OCI-LY3 (cell line): ENCODE measurements at regions not wholly inside any gene's neighbourhood (a gene's known extent, or its start where the extent isn't known, plus 50 kb on each side); places are given as distances from the start of the nearest gene placed in this dataset.

Experiments used
- H2AFZ ChIP-seq: fragments of 200-600, 300-600 bp; shearing (Covaris generic); 2 replicates; pipeline ENCODE4 v1.6.0; 2014; ENCODE audit warnings: antibody characterized with exemption, low read depth, low read length
- H3K27ac ChIP-seq: fragments of 200-600, 300-600 bp; sonication (generic); 2 replicates; pipeline ENCODE4 v1.5.1; 2014; ENCODE audit warnings: mild to moderate bottlenecking, low read length, moderate library complexity, mixed read lengths
- H3K27me3 ChIP-seq: fragments of 200-600, 300-600 bp; sonication (generic); 2 replicates; pipeline ENCODE4 v1.6.1; 2014; ENCODE audit warnings: low read depth, low read length, mixed read lengths
- H3K36me3 ChIP-seq: fragments of 200-600, 300-600 bp; sonication (generic); replicated peaks from 2 replicates; pipeline ENCODE3; 2014; ENCODE audit warnings: low read depth, low read length, mixed read lengths
- H3K4me1 ChIP-seq: fragments of 300-600, 200-600 bp; sonication (generic); 2 replicates; pipeline ENCODE4 v1.6.1; 2014; ENCODE audit warnings: low read length, mixed read lengths
- H3K4me2 ChIP-seq: fragments of 200-600, 300-600 bp; sonication (generic); 2 replicates; pipeline ENCODE4 v1.6.1; 2014; ENCODE audit warnings: low read length, mixed read lengths
- H3K4me3 ChIP-seq: fragments of 300-600, 200-600 bp; sonication (generic); 2 replicates; pipeline ENCODE4 v1.5.1; 2014; ENCODE audit warnings: antibody characterized with exemption, mild to moderate bottlenecking, low read length, moderate library complexity
- H3K79me2 ChIP-seq: fragments of 300-600, 200-600 bp; shearing (Covaris generic); 2 replicates; pipeline ENCODE4 v1.6.1; 2014; ENCODE audit warnings: mild to moderate bottlenecking, low read length, mixed read lengths
- H3K9ac ChIP-seq: fragments of 300-600, 200-600 bp; shearing (Covaris generic); 2 replicates; pipeline ENCODE4 v1.6.0; 2014; ENCODE audit warnings: mild to moderate bottlenecking, low read length, moderate library complexity
- H3K9me3 ChIP-seq: fragments of 200-600, 300-600 bp; shearing (Covaris generic); 2 replicates; pipeline ENCODE4 v1.6.1; 2014; ENCODE audit warnings: low read length, mixed read lengths; ENCODE audit not compliant: insufficient read depth
- H4K20me1 ChIP-seq: fragments of 200-600, 300-600 bp; sonication (generic); 2 replicates; pipeline ENCODE4 v1.6.1; 2016; ENCODE audit warnings: low read length, mixed read lengths; ENCODE audit not compliant: insufficient read depth
- EZH2phosphoT487 ChIP-seq: fragments of 200-600 bp; shearing (Covaris generic); IDR thresholded peaks from 2 replicates; pipeline ENCODE4 v1.6.1; 2018; ENCODE audit warnings: antibody characterized with exemption, mixed run types, low read depth
- TF ChIP-seq, protein P1 (sequence below): fragments of 200-600, 300-600 bp; sonication (generic); IDR thresholded peaks from 2 replicates; pipeline ENCODE4 v1.5.1; 2014; ENCODE audit warnings: antibody characterized with exemption, low read length, low read depth

DNA sequence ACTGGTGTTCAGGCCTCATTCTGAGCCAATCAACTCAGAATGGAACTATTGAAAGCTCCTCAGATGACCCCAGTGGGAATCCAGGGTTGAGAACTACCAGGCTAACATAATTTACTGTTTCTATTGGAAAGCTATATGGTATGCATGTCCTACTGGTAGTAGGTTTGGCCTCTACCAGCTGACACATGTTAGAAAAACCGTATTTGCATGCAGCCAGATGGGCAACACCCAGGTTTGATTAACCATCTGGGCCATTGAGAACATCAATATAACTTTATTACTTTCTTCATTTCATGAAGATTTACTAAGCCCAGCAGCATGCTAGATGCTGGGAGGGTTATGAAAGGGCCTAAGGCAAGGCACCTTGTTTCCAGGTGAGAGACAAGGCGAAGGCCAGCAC is 181.4 kb upstream of the PARP11 start:
- H4K20me1 ChIP-seq = no peaks in the 10 kb centered on the region
- no peaks in the 10 kb centered on the region for H3K9me3 ChIP-seq
- no peak overlapping the region for H3K4me3 ChIP-seq
- H3K9ac ChIP-seq = no peak overlapping the region
- H3K4me2 ChIP-seq = no peak overlapping the region
- no peak overlapping the region for H3K27ac ChIP-seq
- H3K4me1 ChIP-seq = no peaks in the 10 kb centered on the region
- peaks cover 36% of the 10 kb centered on the region for H3K27me3 ChIP-seq
- H2AFZ ChIP-seq = no peak overlapping the region
- TF ChIP-seq, protein P1, sequence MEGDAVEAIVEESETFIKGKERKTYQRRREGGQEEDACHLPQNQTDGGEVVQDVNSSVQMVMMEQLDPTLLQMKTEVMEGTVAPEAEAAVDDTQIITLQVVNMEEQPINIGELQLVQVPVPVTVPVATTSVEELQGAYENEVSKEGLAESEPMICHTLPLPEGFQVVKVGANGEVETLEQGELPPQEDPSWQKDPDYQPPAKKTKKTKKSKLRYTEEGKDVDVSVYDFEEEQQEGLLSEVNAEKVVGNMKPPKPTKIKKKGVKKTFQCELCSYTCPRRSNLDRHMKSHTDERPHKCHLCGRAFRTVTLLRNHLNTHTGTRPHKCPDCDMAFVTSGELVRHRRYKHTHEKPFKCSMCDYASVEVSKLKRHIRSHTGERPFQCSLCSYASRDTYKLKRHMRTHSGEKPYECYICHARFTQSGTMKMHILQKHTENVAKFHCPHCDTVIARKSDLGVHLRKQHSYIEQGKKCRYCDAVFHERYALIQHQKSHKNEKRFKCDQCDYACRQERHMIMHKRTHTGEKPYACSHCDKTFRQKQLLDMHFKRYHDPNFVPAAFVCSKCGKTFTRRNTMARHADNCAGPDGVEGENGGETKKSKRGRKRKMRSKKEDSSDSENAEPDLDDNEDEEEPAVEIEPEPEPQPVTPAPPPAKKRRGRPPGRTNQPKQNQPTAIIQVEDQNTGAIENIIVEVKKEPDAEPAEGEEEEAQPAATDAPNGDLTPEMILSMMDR = no peak
- TF ChIP-seq EZH2phosphoT487 = no peak
- H3K79me2 ChIP-seq = no peaks in the 10 kb centered on the region
- no peaks in the 10 kb centered on the region for H3K36me3 ChIP-seq

DNA sequence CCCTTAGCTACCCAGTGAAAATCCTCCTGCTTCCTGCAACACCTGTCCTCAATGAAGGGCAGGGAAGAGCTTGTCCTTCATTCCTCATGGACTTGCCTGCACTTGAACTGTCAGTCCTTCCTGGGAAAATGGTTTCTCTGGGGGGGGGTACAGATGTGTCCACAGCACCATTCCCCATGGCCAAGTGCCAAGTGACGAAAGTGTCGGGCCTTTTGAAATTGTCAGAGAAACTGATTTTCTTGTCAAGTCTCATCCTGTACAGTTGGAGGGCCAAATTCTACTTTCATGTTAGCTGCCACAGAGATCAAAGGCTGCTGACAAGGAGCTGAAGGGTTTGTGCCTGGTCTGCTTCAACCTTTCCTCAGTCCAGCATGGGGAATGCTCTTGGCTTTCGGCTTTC is 179.5 kb upstream of the PARP11 start:
- Histone ChIP-seq H3K4me3 (no peak overlapping the region), H3K79me2 (no peaks in the 10 kb centered on the region), H3K27me3 (peaks cover 26% of the 10 kb centered on the region), H3K9ac (no peak overlapping the region), H3K27ac (no peak overlapping the region), H3K4me1 (no peaks in the 10 kb centered on the region), H3K4me2 (no peak overlapping the region), H2AFZ (no peak overlapping the region), H4K20me1 (no peaks in the 10 kb centered on the region), H3K36me3 (no peaks in the 10 kb centered on the region), H3K9me3 (no peaks in the 10 kb centered on the region)
- TF ChIP-seq, protein P1 = no peak
- no peak for TF ChIP-seq EZH2phosphoT487

DNA sequence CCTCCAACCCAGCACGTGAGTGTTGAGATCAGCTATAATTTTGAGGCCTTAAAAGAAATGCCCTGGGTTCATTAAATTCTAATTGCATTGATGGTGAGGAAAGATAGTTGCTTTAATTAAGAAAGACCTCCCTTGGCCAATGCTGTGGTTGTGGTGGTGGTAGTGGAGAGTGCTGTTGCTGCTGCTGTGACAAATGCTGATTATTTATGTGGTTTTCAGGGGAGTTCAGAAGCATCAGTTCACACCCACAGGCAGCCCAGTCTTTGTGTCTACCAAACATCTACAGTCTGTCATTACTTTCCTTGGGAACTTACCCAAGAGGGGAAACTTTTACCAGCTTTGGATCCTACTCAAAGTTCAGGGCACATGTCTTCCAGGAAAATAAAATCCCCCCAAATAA is 178.4 kb upstream of the PARP11 start:
- Histone ChIP-seq H3K27ac (no peak overlapping the region), H3K79me2 (no peaks in the 10 kb centered on the region), H2AFZ (no peak overlapping the region), H3K4me2 (no peak overlapping the region), H3K4me3 (no peak overlapping the region), H4K20me1 (no peaks in the 10 kb centered on the region), H3K27me3 (peaks cover 28% of the 10 kb centered on the region; the same call in 1 of the 2 replicates), H3K9ac (no peak overlapping the region), H3K9me3 (no peaks in the 10 kb centered on the region), H3K4me1 (no peaks in the 10 kb centered on the region), H3K36me3 (no peaks in the 10 kb centered on the region)
- TF ChIP-seq EZH2phosphoT487 = no peak
- TF ChIP-seq, protein P1 = no peak

DNA sequence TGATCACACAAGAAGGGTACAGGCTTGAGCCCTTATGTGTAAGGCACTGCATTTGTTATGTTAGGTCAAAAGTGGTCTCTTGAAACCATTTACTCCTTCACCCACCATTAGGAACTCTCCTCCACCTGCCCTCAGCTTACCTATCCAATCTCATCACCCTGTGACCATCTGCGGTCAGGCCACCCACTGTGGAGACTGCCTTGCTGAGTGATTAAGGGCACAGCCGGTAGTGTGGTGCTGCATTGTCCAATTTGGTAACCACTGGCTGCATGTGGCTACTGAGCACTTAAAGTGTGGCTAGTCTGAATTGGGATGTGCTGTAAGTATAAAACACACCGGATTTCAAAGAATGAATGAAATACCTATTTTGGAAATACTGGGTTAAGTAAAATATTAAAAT is 177.1 kb upstream of the PARP11 start:
- Histone ChIP-seq H2AFZ (no peak overlapping the region), H3K27ac (no peak overlapping the region), H3K27me3 (peaks cover 29% of the 10 kb centered on the region; the same call in 1 of the 2 replicates)

More for the DNA sequence above, 177.1 kb upstream of the PARP11 start:
- Histone ChIP-seq H4K20me1 (no peaks in the 10 kb centered on the region), H3K9me3 (no peaks in the 10 kb centered on the region), H3K4me1 (no peaks in the 10 kb centered on the region), H3K4me2 (no peak overlapping the region), H3K9ac (no peak overlapping the region), H3K79me2 (no peaks in the 10 kb centered on the region), H3K4me3 (no peak overlapping the region), H3K36me3 (no peaks in the 10 kb centered on the region)
- no peak for TF ChIP-seq EZH2phosphoT487
- TF ChIP-seq, protein P1 = no peak
